H9 (cell line): ENCODE measurements at regions not wholly inside any gene's neighbourhood (a gene's known extent, or its start where the extent isn't known, plus 50 kb on each side); places are given as distances from the start of the nearest gene placed in this dataset.

Source experiments
- DNase-seq: peaks from one replicate; pipeline ENCODE4 v3.0.0-alpha.2; 2017
- H2AFZ ChIP-seq: one replicate; pipeline ENCODE4 v1.6.1; 2013; ENCODE audit warnings: mild to moderate bottlenecking, low read length, control low read depth, moderate library complexity
- H2AK5ac ChIP-seq: 2 replicates; pipeline ENCODE4 v1.6.1; 2013; ENCODE audit warnings: low read length, control low read depth, mixed read lengths; ENCODE audit not compliant: insufficient read length
- H2BK120ac ChIP-seq: one replicate; pipeline ENCODE4 v1.6.1; 2013; ENCODE audit warnings: low read depth, mild to moderate bottlenecking, low read length, control low read depth, inconsistent platforms; ENCODE audit not compliant: poor library complexity, severe bottlenecking
- H2BK12ac ChIP-seq: 2 replicates; pipeline ENCODE4 v1.6.1; 2013; ENCODE audit warnings: low read length, control low read depth, mixed read lengths, low read depth; ENCODE audit not compliant: insufficient read length
- H2BK15ac ChIP-seq: 2 replicates; pipeline ENCODE4 v1.6.1; 2013; ENCODE audit warnings: low read depth, low read length, control low read depth
- H2BK20ac ChIP-seq: one replicate; pipeline ENCODE4 v1.6.1; 2013; ENCODE audit warnings: low read depth, mild to moderate bottlenecking, low read length, control low read depth, inconsistent platforms; ENCODE audit not compliant: poor library complexity, severe bottlenecking
- H2BK5ac ChIP-seq: 2 replicates; pipeline ENCODE4 v1.6.1; 2013; ENCODE audit warnings: low read length, control low read depth, mixed read lengths; ENCODE audit not compliant: insufficient read length
- H3K14ac ChIP-seq: 2 replicates; pipeline ENCODE4 v1.6.1; 2013; ENCODE audit warnings: low read length, control low read depth; ENCODE audit not compliant: insufficient read depth
- H3K18ac ChIP-seq: 2 replicates; pipeline ENCODE4 v1.6.1; 2013; ENCODE audit warnings: low read depth, mild to moderate bottlenecking, mixed read lengths, low read length, control low read depth; ENCODE audit not compliant: insufficient read length
- H3K23ac ChIP-seq: 2 replicates; pipeline ENCODE4 v1.6.1; 2013; ENCODE audit warnings: low read length, control low read depth, mixed read lengths, low read depth; ENCODE audit not compliant: insufficient read length
- H3K23me2 ChIP-seq: 2 replicates; pipeline ENCODE4 v1.6.1; 2013; ENCODE audit warnings: low read depth, mild to moderate bottlenecking, mixed read lengths, low read length, control low read depth; ENCODE audit not compliant: insufficient read length, poor library complexity, severe bottlenecking
- H3K27ac ChIP-seq: 2 replicates; pipeline ENCODE4 v1.5.1; 2013; ENCODE audit warnings: low read length, control low read depth, mixed read lengths, low read depth; ENCODE audit not compliant: insufficient read length
- H3K27me3 ChIP-seq: 2 replicates; pipeline ENCODE4 v1.6.1; 2013; ENCODE audit warnings: low read length, control low read depth, inconsistent platforms; ENCODE audit not compliant: insufficient read depth
- H3K4ac ChIP-seq: 2 replicates; pipeline ENCODE4 v1.6.1; 2013; ENCODE audit warnings: low read depth, mild to moderate bottlenecking, control low read depth, inconsistent platforms, low read length, moderate library complexity
- H3K4me1 ChIP-seq: 2 replicates; pipeline ENCODE4 v1.6.1; 2013; ENCODE audit warnings: low read length, control low read depth, inconsistent platforms; ENCODE audit not compliant: insufficient read depth
- H3K4me2 ChIP-seq: 2 replicates; pipeline ENCODE4 v1.6.1; 2013; ENCODE audit warnings: low read length, control low read depth, mixed read lengths; ENCODE audit not compliant: insufficient read length, insufficient read depth
- H3K56ac ChIP-seq: 2 replicates; pipeline ENCODE4 v1.6.1; 2013; ENCODE audit warnings: low read depth, mild to moderate bottlenecking, mixed read lengths, low read length, control low read depth; ENCODE audit not compliant: insufficient read length
- H3K79me1 ChIP-seq: 2 replicates; pipeline ENCODE4 v1.6.1; 2013; ENCODE audit warnings: low read depth, mild to moderate bottlenecking, moderate library complexity, low read length, control low read depth, inconsistent platforms; ENCODE audit not compliant: insufficient read depth, poor library complexity, severe bottlenecking
- H3K79me2 ChIP-seq: 2 replicates; pipeline ENCODE4 v1.6.1; 2013; ENCODE audit warnings: low read length, control low read depth, inconsistent platforms; ENCODE audit not compliant: insufficient read depth
- H3K9ac ChIP-seq: 2 replicates; pipeline ENCODE4 v1.6.1; 2013; ENCODE audit warnings: low read length, control low read depth, mixed read lengths; ENCODE audit not compliant: insufficient read length; ENCODE audit errors: extremely low read depth
- H3K9me3 ChIP-seq: one replicate; pipeline ENCODE4 v1.6.1; 2013; ENCODE audit warnings: low read depth, low read length, inconsistent platforms; ENCODE audit not compliant: control insufficient read depth
- H3T11ph ChIP-seq: one replicate; pipeline ENCODE4 v1.6.1; 2013; ENCODE audit warnings: mild to moderate bottlenecking, low read length, control low read depth, inconsistent platforms
- H4K20me1 ChIP-seq: one replicate; pipeline ENCODE4 v1.6.1; 2013; ENCODE audit not compliant: control insufficient read depth, insufficient read length, insufficient read depth
- H4K5ac ChIP-seq: 2 replicates; pipeline ENCODE4 v1.6.1; 2013; ENCODE audit warnings: low read depth, mild to moderate bottlenecking, mixed read lengths, low read length, control low read depth; ENCODE audit not compliant: insufficient read length
- H4K8ac ChIP-seq: replicated peaks from 2 replicates; pipeline ENCODE4 v1.6.1; 2013; ENCODE audit warnings: low read length, control low read depth, mixed read lengths, low read depth; ENCODE audit not compliant: insufficient read length
- H4K91ac ChIP-seq: 2 replicates; pipeline ENCODE4 v1.6.1; 2013; ENCODE audit warnings: low read depth, mild to moderate bottlenecking, moderate library complexity, mixed read lengths, low read length, control low read depth; ENCODE audit not compliant: insufficient read length
- H3K27ac Mint-ChIP-seq, 3 experiments: 2 replicates in 2 of 3; 3 replicates in 1 of 3; pipeline ENCODE4 v1.8.0; 2020 to 2021; ENCODE audit warnings: mixed read lengths in 3 of 3, mild to moderate bottlenecking in 1 of 3, moderate library complexity in 1 of 3
- H3K27me3 Mint-ChIP-seq: 2 replicates; pipeline ENCODE4 v1.8.0; 2021; ENCODE audit warnings: low read depth, mild to moderate bottlenecking, moderate library complexity, mixed read lengths
- H3K36me3 Mint-ChIP-seq, 3 experiments: 2 replicates in 2 of 3; 3 replicates in 1 of 3; pipeline ENCODE4 v1.8.0; 2020 to 2021; ENCODE audit warnings: low read depth in 3 of 3, mixed read lengths in 3 of 3; ENCODE audit not compliant: insufficient read depth in 1 of 3
- H3K4me1 Mint-ChIP-seq, 2 experiments: 2 replicates each; pipeline ENCODE4 v1.8.0; 2020; ENCODE audit warnings: mixed read lengths in 2 of 2
- H3K4me3 Mint-ChIP-seq, 2 experiments: 2 replicates in 1 of 2; 3 replicates in 1 of 2; pipeline ENCODE4 v1.8.0; 2020 to 2021; ENCODE audit warnings: mild to moderate bottlenecking in 2 of 2, mixed read lengths in 2 of 2, moderate library complexity in 1 of 2
- H3K9me3 Mint-ChIP-seq, 2 experiments: 2 replicates in 1 of 2; 3 replicates in 1 of 2; pipeline ENCODE4 v1.8.0; 2020; ENCODE audit warnings: mild to moderate bottlenecking in 2 of 2, mixed read lengths in 2 of 2, moderate library complexity in 1 of 2
- CTCF ChIP-seq: fragments of 200-600 bp; sonication (generic); conservative IDR thresholded peaks from 3 replicates; pipeline ENCODE4 v1.8.0; 2021; ENCODE audit warnings: antibody characterized with exemption, mild to moderate bottlenecking

GRCh38 chr13:44688652-44689051, 112.5 kb upstream of the TSC22D1 start:
- Histone ChIP-seq H2BK15ac (no peak overlapping the region), H3K4ac (no peak overlapping the region), H3K27me3 (no peaks in the 10 kb centered on the region), H3K18ac (no peak overlapping the region), H3K27ac (no peak overlapping the region), H3K56ac (no peak overlapping the region), H3K23ac (no peak overlapping the region), H2AFZ (no peak overlapping the region), H3K9me3 (no peaks in the 10 kb centered on the region), H2BK5ac (no peak overlapping the region), H3K4me2 (no peak overlapping the region), H4K91ac (no peak overlapping the region), H4K20me1 (no peaks in the 10 kb centered on the region), H3K79me2 (no peaks in the 10 kb centered on the region), H2BK12ac (no peak overlapping the region), H2AK5ac (no peak overlapping the region), H2BK20ac (no peak overlapping the region), H3K79me1 (no peaks in the 10 kb centered on the region), H3K14ac (no peak overlapping the region), H2BK120ac (no peak overlapping the region), H3T11ph (no peak overlapping the region), H3K23me2 (no peaks in the 10 kb centered on the region), H4K8ac (no peak overlapping the region), H4K5ac (no peak overlapping the region), H3K9ac (no peak overlapping the region), H3K4me1 (no peaks in the 10 kb centered on the region)
- no peak overlapping the region for H3K27ac Mint-ChIP-seq
- no peaks in the 10 kb centered on the region for H3K4me1 Mint-ChIP-seq
- H3K27me3 Mint-ChIP-seq = no peaks in the 10 kb centered on the region; the same call in 1 of the 2 replicates
- peaks cover 16 to 19% of the 10 kb centered on the region in 2 experiments for H3K9me3 Mint-ChIP-seq
- DNase-seq = no peak
- H3K36me3 Mint-ChIP-seq = peaks cover 3 to 22% (median 9%) of the 10 kb centered on the region in 3 experiments; a peak in 5 of 7 replicates
- H3K4me3 Mint-ChIP-seq = no peak overlapping the region
- TF ChIP-seq CTCF = no peak
